HL-60 (cell line): ENCODE measurements at regions not wholly inside any gene's neighbourhood (a gene's known extent, or its start where the extent isn't known, plus 50 kb on each side); places are given as distances from the start of the nearest gene placed in this dataset.

ENCODE experiments used
- DNase-seq, 2 experiments: peaks; one replicate each; pipeline ENCODE4 v3.0.0-alpha.2; 2010 to 2020; ENCODE audit warnings: low read depth in 1 of 2, low spot score in 1 of 2
- H3K27ac ChIP-seq: fragments of 250-450 bp; sonication (Bioruptor Pico); replicated peaks from 2 replicates; pipeline ENCODE4 v1.5.1; 2020; ENCODE audit warnings: mild to moderate bottlenecking, moderate library complexity
- H3K27me3 ChIP-seq: fragments of 250-450 bp; sonication (Bioruptor Pico); 2 replicates; pipeline ENCODE4 v1.5.1; 2021; ENCODE audit warnings: mild to moderate bottlenecking, moderate library complexity; ENCODE audit not compliant: insufficient read depth, poor library complexity, severe bottlenecking
- H3K4me3 ChIP-seq: replicated peaks from 2 replicates; pipeline ENCODE4 v1.5.1; 2011; ENCODE audit warnings: mild to moderate bottlenecking, control low read depth, low read length; ENCODE audit not compliant: insufficient read depth
- CTCF ChIP-seq: IDR thresholded peaks from one replicate; pipeline ENCODE4 v1.5.1; 2011; ENCODE audit warnings: low read length, control low read depth, inconsistent platforms; ENCODE audit not compliant: insufficient read depth
- GABPA ChIP-seq: IDR thresholded peaks from 2 replicates; pipeline ENCODE4 v1.6.1; 2012; ENCODE audit warnings: low read depth
- POLR2AphosphoS5 ChIP-seq: IDR thresholded peaks from 2 replicates; pipeline ENCODE4 v1.6.1; 2012; ENCODE audit warnings: low read depth
- REST ChIP-seq: IDR thresholded peaks from 2 replicates; pipeline ENCODE4 v1.6.1; 2012; ENCODE audit warnings: low read depth; ENCODE audit not compliant: insufficient replicate concordance
- SPI1 ChIP-seq: IDR thresholded peaks from 2 replicates; pipeline ENCODE4 v1.6.1; 2012; ENCODE audit warnings: low read depth, mild to moderate bottlenecking, borderline replicate concordance

GRCh38 chr13:106398289-106398688 lies 137.2 kb downstream of the EFNB2 start:
- H3K4me3 ChIP-seq, result no peak overlapping the region
- no peak overlapping the region for H3K27ac ChIP-seq
- TF ChIP-seq POLR2AphosphoS5 (no peak), SPI1 (no peak)
- no peak for DNase-seq
- H3K27me3 ChIP-seq, result no peaks in the 10 kb centered on the region

GRCh38 chr13:106393776-106394175 lies 141.7 kb downstream of the EFNB2 start:
- H3K27me3 ChIP-seq, result no peaks in the 10 kb centered on the region
- no peak overlapping the region for H3K4me3 ChIP-seq
- H3K27ac ChIP-seq, result no peak overlapping the region
- no peak for DNase-seq
- TF ChIP-seq REST, result no peak
- TF ChIP-seq SPI1, result no peak
- no peak for TF ChIP-seq GABPA
- TF ChIP-seq CTCF, result no peak
- TF ChIP-seq POLR2AphosphoS5, result no peak

- no peak for TF ChIP-seq REST
- no peak for TF ChIP-seq GABPA
- TF ChIP-seq CTCF, result no peak
- TF ChIP-seq POLR2AphosphoS5, result no peak
- no peak for TF ChIP-seq SPI1
- no peaks in the 10 kb centered on the region for H3K27me3 ChIP-seq
- no peak overlapping the region for H3K27ac ChIP-seq
- DNase-seq, result no peak
- no peak overlapping the region for H3K4me3 ChIP-seq
These were observed 143.8 kb downstream of the EFNB2 start for GRCh38 chr13:106391681-106392080.

- TF ChIP-seq REST (no peak), POLR2AphosphoS5 (no peak), SPI1 (no peak)
- Histone ChIP-seq H3K4me3 (no peak overlapping the region), H3K27me3 (no peaks in the 10 kb centered on the region), H3K27ac (no peak overlapping the region)
- no peak for DNase-seq
These were observed 144.2 kb downstream of the EFNB2 start for GRCh38 chr13:106391271-106391670.
